Midbrain (tissue), 1 donor: ENCODE measurements at regions not wholly inside any gene's neighbourhood (a gene's known extent, or its start where the extent isn't known, plus 50 kb on each side); places are given as distances from the start of the nearest gene placed in this dataset.
A peak's percentile ranks its signal among the peaks of the same experiment; 100 is the strongest.
"Not testable (repeated sequence)": the region's sequence is repeated elsewhere in the genome, so short reads cannot be mapped to it uniquely, and the experiment has no call there.

Source experiments
- DNase-seq: peaks from one replicate; lab custom pipeline; 2025; lab: John Stamatoyannopoulos, UW

DNA sequence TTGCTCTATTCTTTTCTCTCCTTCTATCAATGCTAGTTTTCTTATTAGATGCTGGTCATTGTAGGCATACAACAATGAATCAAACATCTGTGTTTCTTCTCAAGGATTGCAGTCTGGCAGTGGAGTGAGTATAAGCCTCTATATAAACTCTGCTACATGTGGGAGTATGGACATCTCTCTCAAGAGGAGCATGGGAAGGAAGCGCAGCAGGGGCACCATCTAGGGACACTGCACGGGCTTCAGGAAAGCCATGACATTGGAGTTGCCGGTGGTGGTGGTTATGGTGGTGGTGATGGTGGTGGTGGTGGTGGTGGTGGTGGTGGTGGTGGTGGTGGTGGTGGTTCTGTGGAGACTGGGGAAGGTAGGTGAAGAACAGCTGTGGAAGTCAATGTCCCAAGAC lies 462.6 kb downstream of the RNF144A start:
- no peak for DNase-seq

DNA sequence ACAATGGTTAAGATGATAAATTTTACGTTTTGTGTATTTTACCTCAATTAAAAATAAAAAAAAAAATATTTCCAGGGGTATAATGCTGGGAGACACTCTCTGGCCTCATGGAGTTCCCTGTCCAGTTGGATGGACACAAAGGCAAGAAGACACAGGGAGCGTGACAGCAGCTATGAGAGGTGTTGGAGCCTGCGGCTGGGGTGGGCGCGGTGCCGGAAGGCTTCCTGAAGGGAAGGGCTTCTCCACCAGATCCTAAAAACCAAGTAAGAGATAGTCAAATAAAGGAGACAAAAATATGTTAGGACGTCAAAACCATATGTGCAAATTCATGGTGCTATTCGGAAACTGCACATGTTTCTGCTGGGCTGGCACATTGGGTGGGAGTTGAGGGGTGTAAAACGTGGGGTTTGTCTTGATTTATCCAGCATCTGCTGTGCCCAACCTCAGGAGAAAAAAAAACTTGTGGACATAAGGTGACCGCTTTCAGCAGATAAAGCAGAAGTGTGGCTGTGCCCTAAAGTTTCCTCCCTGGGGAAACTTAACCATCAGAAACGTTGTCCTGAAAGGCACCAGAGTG lies 467.6 kb downstream of the RNF144A start:
- DNase-seq: no peak

DNA sequence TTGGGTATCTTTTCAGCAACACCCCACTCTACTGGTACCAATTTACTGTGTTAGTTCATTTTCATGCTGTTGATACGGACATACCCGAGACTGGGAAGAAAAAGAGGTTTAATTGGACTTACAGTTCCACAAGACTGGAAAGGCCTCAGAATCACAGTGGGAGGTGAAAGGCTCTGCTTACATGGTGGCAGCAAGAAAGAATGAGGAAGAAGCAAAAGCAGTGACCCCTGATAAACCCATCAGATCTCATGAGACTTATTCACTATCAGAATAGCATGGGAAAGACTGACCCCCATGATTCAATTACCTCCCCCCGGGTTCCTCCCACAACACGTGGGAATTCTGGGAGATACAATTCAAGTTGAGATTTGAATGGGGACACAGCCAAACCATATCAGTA lies 473.1 kb downstream of the RNF144A start:
- DNase-seq: not testable (repeated sequence)

DNA sequence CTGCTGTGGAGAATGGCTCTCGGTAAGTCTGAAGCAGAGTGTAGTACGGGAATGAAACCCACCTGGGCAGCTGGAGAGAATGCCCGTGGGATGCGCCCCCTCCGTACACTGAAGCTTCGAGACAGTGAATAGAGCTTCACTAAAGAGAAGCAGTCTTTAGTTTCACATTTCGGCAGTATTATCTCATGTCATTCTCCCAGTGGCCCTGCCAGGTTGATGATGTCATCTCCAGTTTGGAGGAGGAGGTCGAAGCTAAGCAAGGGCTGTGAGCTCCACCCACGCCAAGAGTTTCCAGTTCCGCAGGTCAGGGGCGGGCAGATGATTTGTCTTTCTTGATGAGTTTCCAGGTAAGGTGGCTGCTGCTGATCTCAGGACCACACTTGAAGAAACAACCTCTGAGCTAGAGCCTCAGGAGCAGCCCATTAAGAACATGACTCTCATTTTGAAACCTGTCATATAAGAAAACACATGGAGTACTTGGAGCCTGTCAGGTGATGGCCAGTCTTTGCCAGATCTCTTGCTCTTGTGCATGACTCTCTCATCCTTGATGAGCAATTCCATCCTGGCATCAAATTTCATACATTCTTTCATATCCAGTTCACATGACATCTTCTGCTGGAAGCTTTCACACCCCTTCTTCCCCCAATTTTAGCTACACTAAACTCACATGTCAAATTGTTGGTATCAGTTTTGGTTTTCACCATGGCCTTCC lies 475.0 kb downstream of the RNF144A start:
- DNase-seq: no peak

DNA sequence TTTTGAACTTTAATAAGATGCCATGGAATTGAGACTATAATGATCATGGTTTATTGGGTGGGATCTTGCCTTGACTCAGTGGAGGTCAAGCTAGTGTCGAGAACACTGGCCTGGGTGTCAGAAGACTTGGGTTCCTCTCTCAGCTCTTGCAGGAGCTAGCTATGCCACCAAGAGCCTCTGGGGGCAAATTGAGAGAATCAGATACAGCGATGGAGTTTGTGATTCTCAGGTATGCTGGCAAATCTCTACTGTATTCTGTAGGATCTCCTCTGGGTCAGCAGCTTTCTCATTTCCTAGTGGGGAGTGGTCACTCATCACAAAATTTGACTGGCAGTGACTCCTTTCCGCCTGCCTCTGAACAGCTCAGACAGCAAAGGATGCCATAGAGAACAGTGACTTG lies 477.0 kb downstream of the RNF144A start:
- no peak for DNase-seq

DNA sequence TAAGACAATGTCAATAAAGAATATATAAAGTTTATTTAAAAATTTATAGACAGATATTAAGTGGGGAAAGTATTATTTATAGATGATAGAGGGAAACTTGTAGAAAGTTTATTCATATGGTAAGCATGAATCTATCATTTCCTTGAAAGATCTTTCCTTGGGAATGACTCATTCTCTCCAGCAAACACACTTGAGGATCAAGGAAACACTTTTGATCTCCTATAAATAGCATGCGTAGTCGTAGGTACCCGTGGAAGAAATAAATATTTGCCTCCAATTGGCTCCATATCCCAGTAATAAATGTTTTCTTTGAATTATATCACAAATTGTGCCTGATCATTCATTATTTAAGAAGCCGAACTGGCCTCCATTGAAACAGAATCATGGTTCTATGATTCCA lies 483.4 kb downstream of the RNF144A start:
- DNase-seq: no peak

DNA sequence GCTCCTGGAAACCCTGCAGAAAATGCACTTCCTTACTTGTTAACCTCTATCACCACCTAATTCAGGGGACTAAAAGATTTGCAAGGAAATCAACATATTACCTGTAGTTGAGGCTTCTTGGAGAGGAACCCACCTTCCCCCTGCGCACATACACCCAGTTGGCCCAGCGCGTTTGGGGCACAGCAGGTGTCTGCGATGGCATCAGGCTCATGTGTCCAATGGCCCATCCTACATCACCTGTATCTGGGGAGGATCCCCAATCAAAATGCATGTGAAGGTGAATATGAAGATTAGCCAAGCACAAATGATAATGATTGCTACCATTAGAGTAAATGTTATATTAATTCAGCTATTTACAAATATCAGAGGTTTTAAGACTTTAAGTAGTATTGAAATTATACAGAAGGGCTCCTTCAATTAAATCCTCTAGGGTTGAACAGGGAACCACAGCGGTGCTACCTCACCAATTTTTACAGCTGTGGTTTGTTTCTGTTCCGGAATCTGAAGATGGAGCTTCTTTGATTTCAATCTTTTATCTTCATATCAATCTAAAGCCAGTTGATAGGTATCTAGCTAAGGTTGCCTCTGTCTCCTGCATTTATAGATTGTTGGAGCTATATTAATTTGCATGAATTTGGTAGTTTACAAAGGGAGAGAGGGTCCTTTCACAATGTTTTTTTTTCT lies 486.0 kb downstream of the RNF144A start:
- no peak for DNase-seq

DNA sequence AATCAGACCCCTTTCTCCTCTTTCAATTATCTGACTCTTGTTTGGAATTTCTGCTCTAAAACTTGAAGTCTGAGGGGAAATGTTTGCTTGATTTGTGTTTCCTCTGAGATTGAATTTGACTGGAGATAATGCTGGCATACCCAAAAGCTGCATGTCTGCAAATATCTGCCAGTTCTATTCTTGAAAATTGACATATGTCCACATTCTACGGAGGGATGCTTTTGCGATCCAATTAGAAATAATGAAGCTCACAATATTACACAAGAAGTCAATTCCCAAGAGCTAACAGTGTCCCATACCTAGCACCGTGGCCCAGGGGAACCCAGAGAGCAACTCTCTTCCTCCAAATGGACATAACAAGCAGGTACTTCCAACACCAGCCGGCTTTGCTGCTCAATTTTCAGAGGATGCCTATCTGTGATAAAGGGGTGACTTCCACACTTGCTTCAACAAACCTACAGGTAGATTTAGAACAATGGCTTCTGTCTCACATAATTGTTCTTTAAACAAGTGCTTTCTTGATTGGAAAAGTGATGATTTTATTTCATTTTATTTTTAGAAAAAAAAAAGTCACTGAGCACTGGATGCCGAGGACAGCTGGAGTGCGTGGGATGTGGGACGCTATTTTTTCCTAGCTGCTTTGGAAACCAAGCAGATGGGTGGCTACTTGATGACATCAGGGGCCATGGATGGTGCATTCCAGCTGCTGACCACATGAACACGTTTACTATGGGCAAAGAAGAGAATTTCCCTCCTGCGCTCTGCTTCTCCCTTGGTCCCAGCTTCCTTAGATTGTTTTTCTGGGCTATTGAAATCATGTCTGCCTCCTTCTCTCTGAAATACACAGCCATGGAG lies 488.9 kb downstream of the RNF144A start:
- no peak for DNase-seq

DNA sequence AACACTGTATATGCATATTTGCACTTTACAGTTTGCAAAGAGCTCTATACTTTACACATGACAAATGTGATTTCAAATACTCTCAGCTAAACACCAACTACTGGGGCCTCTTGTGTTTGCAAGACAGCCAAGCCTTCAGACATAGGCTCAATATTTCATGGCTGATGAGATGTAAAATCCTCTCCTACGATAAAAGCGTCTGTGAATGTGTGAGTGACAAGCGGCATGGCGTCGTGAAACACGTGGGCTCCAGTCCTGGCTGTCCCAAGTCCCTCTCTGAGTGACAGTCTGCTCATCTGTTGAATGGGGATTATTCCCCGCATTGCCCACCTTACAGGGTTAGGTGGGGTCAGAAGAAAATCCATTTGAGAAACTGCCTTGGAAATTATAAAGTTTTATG lies 489.8 kb downstream of the RNF144A start:
- DNase-seq: no peak

DNA sequence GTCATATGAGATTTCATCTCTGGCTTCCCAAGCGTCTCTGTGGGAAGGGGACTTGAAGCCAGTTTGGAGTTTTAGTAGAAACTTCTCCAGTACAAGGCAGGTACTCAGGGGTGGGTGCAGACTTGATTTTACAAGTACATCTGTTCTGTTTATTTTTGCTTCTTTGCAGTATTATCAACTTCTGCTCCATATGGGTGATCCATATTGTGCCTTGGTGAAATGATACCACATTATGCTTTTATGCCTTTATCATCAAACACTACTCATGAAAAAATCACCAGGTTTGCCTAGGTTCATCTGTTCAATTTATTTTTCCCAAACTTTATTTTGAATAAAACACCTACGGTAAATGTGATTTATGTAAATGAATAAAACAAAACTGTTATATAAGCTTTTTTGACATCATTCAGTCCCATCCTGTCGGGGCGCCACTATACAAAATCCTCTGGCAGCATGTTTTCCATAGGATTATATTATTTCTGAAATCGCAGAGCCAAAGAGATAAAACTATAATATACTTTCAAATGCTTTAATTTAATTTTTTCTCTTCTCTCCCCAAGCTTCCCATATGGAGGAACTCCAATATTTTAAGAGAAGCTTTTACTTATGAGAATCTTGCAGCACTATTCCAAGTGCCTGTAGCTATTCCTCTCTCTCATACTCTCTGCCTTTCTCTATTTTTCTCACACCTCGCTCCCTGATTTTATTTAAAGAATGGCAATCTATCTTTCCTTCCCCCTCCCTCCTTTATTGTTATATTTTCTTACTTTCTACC lies 490.9 kb downstream of the RNF144A start:
- no peak for DNase-seq

DNA sequence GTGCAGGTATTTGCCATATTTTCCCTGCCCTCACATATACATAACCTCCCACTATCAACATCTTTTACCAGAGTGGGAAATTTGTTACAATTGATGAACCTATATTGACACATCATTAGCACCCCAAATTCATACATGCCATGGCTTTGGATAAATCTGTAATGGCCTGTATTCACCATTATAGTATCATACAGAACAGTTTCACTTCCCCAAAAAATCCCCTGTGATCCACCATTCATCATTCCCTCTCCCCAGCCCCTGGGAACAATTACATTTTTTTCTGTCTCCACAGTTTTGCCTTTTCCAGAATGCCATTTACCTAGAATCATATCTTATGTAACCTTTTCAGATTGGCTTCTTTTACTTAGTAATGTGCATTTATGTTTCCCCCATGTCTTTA lies 494.5 kb downstream of the RNF144A start:
- DNase-seq: no peak

DNA sequence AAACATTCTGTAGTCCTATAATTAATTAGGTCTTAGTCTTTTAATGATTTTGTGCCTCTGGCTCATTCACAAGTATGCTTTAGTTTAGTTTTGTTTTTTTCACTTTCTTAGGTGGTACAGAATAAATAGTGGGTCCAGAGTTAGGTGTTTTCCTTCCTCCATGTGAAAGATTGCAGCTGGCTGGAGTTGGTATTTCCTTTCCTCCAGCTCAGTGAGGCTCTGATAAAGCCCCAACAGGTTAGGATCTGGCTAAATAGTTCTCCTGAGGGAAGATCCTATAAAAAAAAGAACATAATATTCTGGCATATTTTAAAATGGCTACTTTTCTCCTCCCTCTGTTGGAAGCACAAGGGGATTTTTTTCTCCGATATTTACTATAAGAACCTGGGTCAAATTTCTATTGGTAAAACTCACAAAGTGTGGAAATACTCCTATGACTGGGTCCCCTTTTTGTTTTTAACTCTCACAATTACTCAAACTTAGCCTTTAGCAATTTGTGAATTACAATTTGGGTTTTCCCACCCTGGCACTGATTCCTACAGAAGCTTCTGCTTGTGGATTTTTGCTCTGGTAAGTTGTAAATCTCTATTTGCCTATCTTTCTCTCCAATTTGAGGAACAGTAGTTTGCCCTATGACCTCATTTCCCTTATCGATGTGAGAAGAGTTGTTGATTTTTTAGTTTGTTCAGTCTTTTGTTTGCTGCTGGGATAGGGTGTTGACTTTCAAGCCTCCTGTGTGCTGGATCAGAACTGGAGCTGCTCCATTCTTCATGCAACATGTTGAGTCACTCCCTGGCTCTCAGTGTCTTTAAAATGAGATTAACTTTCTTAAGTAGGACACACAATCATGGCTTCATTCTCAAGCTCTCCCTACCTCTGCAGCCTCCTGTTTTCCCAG lies 500.9 kb downstream of the RNF144A start:
- DNase-seq: no peak

DNA sequence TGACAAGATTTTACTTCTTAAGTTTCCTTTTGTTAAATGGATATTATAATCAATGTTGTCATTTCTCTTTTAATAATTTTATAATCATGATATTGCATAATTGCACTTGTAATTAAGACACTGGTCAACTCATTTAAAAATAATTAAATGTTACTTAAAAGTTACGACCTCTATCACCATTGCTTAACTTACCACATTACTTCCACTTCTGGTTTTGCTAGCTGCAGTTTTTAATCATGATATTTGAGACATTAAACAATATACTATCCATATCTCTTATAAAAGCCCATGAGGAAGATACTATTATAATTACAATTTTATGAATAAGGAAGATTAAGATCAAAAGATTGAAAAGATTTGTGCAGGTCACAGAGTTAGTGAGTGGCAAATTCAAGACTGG lies 502.0 kb downstream of the RNF144A start:
- no peak for DNase-seq

DNA sequence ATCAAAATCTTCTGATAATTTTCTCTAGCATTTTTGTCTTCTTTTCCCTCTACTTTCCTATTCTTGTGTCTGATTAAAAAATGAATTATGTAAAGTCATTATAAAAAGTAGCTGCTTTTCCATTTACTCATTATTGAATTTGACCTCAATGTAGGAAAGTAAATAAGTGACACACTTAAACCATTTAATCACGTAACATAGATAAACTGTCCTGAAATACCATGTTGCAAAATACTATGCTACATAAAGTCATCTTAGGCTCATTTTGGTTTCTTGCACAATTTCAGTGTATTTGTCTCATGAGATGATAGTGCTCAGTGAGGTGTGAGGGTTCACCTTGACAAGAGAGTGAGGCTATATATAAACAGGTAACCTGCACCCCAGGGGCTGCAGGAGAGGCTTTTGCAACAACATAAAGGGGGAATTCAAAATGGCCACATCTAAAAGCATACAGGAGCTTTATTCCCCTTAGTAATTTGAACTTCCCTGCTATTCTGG lies 502.7 kb downstream of the RNF144A start:
- DNase-seq: no peak

DNA sequence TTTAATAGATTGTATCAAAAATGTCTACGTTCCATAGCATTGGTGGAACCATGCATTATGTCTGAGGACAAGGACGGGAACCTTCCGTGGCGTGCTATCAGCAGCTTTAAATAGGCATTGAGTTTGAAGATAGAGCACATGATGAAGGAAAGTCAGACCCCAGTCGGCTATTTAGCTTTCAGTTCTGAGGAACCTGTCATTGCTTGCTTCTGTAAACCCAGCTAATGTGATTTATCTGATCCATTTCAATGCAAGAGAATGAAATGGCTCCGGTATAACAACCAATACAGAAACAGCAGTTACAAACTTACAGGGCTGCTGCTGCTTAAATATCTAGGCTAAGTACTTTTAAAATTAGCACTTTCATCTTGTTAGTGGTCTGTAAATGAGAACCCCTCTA lies 503.3 kb downstream of the RNF144A start:
- DNase-seq: no peak

DNA sequence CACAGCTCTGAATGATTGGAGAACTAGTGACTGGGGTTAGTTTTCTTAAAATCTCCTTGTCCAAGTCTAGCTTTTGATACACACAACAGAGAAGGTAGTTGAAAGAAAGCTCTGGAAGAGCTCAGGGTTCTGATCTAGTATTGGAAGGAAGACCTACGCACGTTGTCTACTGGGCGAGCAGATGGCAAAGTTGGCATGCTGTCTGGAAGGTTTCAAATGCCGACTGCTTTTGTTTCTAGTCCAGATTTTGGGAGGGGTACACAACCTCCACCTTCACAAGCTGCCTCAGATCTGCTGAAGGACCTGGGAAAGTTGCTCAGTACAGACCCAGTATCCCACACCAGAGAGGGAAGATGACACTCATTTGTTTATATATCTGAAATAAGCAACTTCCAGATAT lies 507.3 kb downstream of the RNF144A start:
- DNase-seq: no peak

DNA sequence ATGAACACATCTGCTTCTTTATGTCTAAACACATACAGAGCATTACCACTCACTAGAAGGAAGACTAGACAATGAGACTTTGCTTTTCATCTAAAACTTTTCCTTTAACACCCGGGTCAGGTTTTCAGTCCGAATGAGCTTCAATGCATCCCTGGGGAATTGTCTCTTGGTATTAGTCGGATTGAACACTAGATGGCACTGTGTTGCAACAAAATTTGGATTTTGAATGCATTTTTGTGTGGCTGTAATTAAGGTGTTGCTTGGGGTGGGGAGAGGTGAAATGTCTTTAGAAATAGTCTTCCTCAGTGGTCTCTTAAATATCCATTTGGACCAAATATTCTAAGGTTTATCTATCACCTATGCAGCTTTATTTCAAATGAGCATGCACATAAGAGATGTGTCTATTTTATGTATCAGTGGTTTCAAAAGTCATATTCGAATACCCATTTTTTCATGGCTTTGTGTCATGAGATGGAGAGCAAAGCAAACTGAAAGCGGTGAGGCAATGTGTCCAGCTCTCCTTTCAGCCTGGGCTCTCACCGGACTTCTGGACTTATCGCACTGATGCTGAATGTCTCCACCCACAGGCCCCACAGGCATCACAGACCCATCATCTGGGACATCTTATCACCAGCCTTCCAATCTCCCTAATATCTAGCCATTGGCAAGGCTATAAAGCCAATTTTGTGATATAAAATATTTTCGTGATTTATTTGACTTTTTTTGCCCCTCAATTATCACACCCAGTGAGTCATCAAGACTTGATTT lies 510.3 kb downstream of the RNF144A start:
- DNase-seq: peak; percentile 47

DNA sequence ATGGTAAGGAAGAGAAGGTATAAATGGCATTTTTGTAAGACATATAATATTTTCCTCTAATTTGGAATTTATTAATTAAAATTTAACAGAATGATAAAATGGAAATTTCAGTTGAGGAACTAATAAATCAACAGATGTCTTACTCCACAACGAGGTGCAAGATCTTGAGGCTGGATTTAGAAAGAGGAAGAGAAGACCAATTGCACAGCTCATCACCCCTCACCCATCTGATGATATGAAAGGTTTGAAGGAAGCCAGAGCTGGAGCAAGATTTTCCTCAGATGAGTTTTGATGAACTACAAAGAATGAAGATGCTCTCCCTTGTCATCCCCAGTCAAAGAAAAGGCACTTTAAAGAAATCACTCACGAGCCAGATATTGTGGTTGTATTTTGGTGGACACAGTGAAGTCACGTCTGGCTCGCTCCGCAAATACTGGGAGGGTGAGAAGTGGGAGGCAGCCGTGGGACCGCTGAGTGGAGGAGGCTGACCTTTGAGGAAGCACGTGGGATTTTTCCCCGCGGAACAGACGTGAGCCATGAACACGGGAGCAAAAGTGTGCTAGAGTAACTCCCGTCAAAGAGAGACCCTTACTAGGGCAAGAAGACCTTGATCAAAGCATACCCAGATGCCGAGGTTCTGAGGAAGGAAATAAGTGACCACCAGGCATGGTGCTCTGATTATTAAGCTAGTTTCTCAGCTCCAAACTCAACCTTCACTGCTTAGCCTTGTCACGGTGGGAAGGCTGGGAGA lies 511.4 kb downstream of the RNF144A start:
- no peak for DNase-seq

DNA sequence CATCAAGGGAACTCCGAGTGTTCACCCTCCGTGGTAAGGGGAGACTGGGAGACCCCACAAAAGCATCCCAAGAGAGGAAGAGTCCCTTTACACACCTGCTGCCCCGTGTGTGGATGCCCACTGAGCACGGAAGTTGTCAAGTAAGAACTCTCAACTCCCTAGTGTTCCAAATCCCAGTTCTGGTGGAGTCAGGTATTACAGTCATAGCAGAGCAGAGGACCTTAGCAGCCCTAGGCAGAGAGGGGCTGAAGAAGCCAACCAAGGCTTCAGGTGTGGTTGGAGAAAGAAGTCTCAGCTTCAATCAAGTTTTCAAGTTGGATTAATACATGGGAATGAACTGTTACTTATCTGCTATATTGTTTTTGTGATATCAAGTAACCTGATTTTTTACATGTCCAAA lies 512.5 kb downstream of the RNF144A start:
- no peak for DNase-seq
